ENCODE measurements at regions not wholly inside any gene's neighbourhood (a gene's known extent, or its start where the extent isn't known, plus 50 kb on each side); places are given as distances from the start of the nearest gene placed in this dataset.

DNA sequence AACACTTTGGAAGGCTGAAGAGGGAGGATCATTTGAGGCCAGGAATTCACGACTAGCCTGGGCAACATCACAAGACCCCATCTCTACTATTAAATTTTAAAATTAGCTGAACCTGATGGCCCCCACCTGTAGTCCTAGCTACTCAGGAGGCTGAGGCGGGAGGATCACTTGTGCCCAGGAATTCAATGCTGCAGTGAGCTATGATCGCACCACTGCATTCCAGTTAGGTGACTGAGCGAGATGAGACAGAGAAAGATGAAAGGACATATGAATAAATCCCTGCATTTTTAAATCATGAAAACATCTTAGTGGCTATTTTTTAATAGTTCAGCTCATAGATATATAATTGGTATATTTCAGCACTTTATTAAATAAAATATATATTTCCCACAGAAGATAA lies 93.8 kb downstream of the GPR63 start:
- DNase-seq (ENCODE audit: low read depth in 6 of 9, low spot score in 9 of 9), result no peak
- Histone ChIP-seq H3K27ac (ENCODE audit: low read depth in 1 of 2, low read length in 1 of 2) (no peak overlapping the region), H3K27me3 (ENCODE audit: control insufficient read depth in 2 of 2, insufficient read depth in 1 of 2, low read length in 1 of 2) (no peaks in the 10 kb centered on the region), H3K4me1 (ENCODE audit: control insufficient read depth in 2 of 2, insufficient read depth in 2 of 2, low read length in 2 of 2) (no peaks in the 10 kb centered on the region), H3K36me3 (ENCODE audit: control insufficient read depth in 2 of 2, insufficient read depth in 2 of 2, low read length in 1 of 2) (no peaks in the 10 kb centered on the region), H3K9me3 (ENCODE audit: control insufficient read depth in 2 of 2, insufficient read depth in 1 of 2, low read length in 1 of 2) (no peaks in the 10 kb centered on the region), H3K4me3 (ENCODE audit: low read length in 2 of 2) (no peak overlapping the region)
- 96% methylated on average over 4 of the region's 4 CpGs for WGBS

DNA sequence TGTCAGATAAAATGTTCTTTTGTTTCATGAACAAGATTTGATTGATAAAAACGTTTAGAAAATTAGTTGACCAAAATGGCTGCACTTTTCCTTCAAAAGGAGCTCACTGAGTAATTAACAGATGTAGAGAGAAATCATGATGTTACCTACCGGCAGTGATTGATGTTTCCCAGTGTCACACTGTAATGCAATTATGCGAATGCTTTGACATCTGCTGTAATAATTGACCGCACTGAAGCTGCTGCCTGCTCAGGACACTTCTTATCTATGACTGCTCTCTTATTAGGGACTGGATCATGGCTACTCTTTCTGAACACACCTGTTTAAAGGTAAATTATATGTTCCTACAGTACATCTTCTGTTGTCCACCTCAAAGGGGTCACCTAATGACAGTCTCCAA lies 94.6 kb downstream of the GPR63 start:
- Histone ChIP-seq H3K36me3 (ENCODE audit: control insufficient read depth in 2 of 2, insufficient read depth in 2 of 2, low read length in 1 of 2) (no peaks in the 10 kb centered on the region), H3K4me3 (ENCODE audit: low read length in 2 of 2) (no peak overlapping the region), H3K4me1 (ENCODE audit: control insufficient read depth in 2 of 2, insufficient read depth in 2 of 2, low read length in 2 of 2) (no peaks in the 10 kb centered on the region), H3K27ac (ENCODE audit: low read depth in 1 of 2, low read length in 1 of 2) (no peak overlapping the region), H3K27me3 (ENCODE audit: control insufficient read depth in 2 of 2, insufficient read depth in 1 of 2, low read length in 1 of 2) (no peaks in the 10 kb centered on the region), H3K9me3 (ENCODE audit: control insufficient read depth in 2 of 2, insufficient read depth in 1 of 2, low read length in 1 of 2) (no peaks in the 10 kb centered on the region)
- 87% methylated on average over 4 of the region's 4 CpGs for WGBS
- DNase-seq (ENCODE audit: low read depth in 6 of 9, low spot score in 9 of 9), result no peak

DNA sequence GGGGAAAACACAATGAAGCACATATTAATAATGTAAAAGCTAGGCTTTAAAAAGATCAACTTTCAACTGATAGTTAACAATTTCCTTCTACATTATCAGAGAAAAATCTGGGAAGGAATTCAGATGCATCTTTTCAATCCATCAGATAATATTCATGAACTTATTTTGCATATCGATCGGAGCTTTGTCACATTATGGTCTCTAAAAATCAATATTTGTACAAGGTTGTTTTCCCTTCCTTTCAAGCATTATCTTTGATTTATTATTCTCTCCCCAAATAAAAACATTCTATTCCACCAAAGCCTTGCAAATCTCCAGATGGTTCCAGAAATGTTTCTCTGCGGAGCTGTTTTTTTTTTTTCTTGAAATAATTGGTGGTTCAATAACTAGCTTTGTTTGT lies 101.9 kb downstream of the GPR63 start:
- WGBS, result 95% methylated on average over 3 of the region's 3 CpGs
- Histone ChIP-seq H3K9me3 (ENCODE audit: control insufficient read depth in 2 of 2, insufficient read depth in 1 of 2, low read length in 1 of 2) (no peaks in the 10 kb centered on the region), H3K4me1 (ENCODE audit: control insufficient read depth in 2 of 2, insufficient read depth in 2 of 2, low read length in 2 of 2) (no peaks in the 10 kb centered on the region)

DNA sequence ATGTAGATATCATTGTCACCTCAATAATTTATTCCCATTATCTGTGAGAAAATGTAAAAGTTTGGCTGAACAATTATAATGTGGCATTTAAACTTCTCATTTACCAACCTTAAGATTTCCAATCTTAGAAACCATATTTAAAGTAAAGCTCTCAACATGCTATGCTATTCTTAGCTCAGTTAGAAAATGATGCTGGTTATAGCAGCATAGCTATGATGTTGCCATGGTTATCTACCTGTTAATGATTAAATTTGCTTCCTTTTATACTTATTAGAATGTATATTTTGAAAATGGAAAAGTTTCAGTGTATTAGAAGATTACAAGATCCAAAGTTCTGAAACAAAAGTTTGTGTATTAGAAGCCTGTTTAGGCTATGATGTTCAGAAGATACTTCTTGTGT lies 110.1 kb downstream of the GPR63 start:
- no peak overlapping the region for H3K27ac ChIP-seq (ENCODE audit: low read depth in 1 of 2, low read length in 1 of 2)

More for the DNA sequence above, 101.9 kb downstream of the GPR63 start:
- H3K4me3 ChIP-seq (ENCODE audit: low read length in 2 of 2), result no peak overlapping the region
- no peak for DNase-seq (ENCODE audit: low read depth in 6 of 9, low spot score in 9 of 9)
- H3K27me3 ChIP-seq (ENCODE audit: control insufficient read depth in 2 of 2, insufficient read depth in 1 of 2, low read length in 1 of 2), result no peaks in the 10 kb centered on the region
- H3K36me3 ChIP-seq (ENCODE audit: control insufficient read depth in 2 of 2, insufficient read depth in 2 of 2, low read length in 1 of 2), result no peaks in the 10 kb centered on the region
- H3K27ac ChIP-seq (ENCODE audit: low read depth in 1 of 2, low read length in 1 of 2), result no peak overlapping the region

DNA sequence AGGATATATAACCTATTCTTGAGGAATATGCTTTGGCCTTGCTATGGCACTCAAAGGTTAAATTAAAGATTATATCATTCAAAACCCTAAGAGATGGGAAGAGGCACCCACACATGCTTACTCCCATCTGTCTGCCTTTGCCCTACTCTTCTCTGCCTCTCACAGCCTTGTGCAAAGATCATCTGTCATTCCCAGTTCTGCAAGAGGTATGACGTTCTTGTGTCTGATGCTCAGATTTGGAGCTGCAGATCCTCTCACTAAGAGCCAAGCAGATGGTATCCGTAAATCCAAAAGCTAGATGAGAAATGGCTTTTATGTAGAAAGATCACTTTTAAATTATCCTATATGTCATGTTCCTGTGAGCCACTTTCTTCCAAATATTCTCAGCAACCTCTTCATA lies 112.0 kb downstream of the GPR63 start:
- no peaks in the 10 kb centered on the region for H3K27me3 ChIP-seq (ENCODE audit: control insufficient read depth in 2 of 2, insufficient read depth in 1 of 2, low read length in 1 of 2)
- no peak for DNase-seq (ENCODE audit: low read depth in 6 of 9, low spot score in 9 of 9)
- H3K9me3 ChIP-seq (ENCODE audit: control insufficient read depth in 2 of 2, insufficient read depth in 1 of 2, low read length in 1 of 2), result no peaks in the 10 kb centered on the region
- no peak overlapping the region for H3K4me3 ChIP-seq (ENCODE audit: low read length in 2 of 2)
- WGBS, result 94% methylated on average over 2 of the region's 2 CpGs
- H3K36me3 ChIP-seq (ENCODE audit: control insufficient read depth in 2 of 2, insufficient read depth in 2 of 2, low read length in 1 of 2), result no peaks in the 10 kb centered on the region
- H3K27ac ChIP-seq (ENCODE audit: low read depth in 1 of 2, low read length in 1 of 2), result no peak overlapping the region
- H3K4me1 ChIP-seq (ENCODE audit: control insufficient read depth in 2 of 2, insufficient read depth in 2 of 2, low read length in 2 of 2), result no peaks in the 10 kb centered on the region

More for the DNA sequence above, 110.1 kb downstream of the GPR63 start:
- no peaks in the 10 kb centered on the region for H3K36me3 ChIP-seq (ENCODE audit: control insufficient read depth in 2 of 2, insufficient read depth in 2 of 2, low read length in 1 of 2)
- H3K27me3 ChIP-seq (ENCODE audit: control insufficient read depth in 2 of 2, insufficient read depth in 1 of 2, low read length in 1 of 2), result no peaks in the 10 kb centered on the region
- no peak for DNase-seq (ENCODE audit: low read depth in 6 of 9, low spot score in 9 of 9)
- H3K9me3 ChIP-seq (ENCODE audit: control insufficient read depth in 2 of 2, insufficient read depth in 1 of 2, low read length in 1 of 2), result no peaks in the 10 kb centered on the region
- no peak overlapping the region for H3K4me3 ChIP-seq (ENCODE audit: low read length in 2 of 2)
- no peaks in the 10 kb centered on the region for H3K4me1 ChIP-seq (ENCODE audit: control insufficient read depth in 2 of 2, insufficient read depth in 2 of 2, low read length in 2 of 2)

- Histone ChIP-seq H3K4me1 (ENCODE audit: control insufficient read depth in 2 of 2, insufficient read depth in 2 of 2, low read length in 2 of 2) (no peaks in the 10 kb centered on the region), H3K36me3 (ENCODE audit: control insufficient read depth in 2 of 2, insufficient read depth in 2 of 2, low read length in 1 of 2) (no peaks in the 10 kb centered on the region), H3K4me3 (ENCODE audit: low read length in 2 of 2) (no peak overlapping the region), H3K27ac (ENCODE audit: low read depth in 1 of 2, low read length in 1 of 2) (no peak overlapping the region), H3K27me3 (ENCODE audit: control insufficient read depth in 2 of 2, insufficient read depth in 1 of 2, low read length in 1 of 2) (no peaks in the 10 kb centered on the region), H3K9me3 (ENCODE audit: control insufficient read depth in 2 of 2, insufficient read depth in 1 of 2, low read length in 1 of 2) (no peaks in the 10 kb centered on the region)
- WGBS, result 83% methylated on average over 4 of the region's 4 CpGs
- DNase-seq (ENCODE audit: low read depth in 6 of 9, low spot score in 9 of 9), result no peak
These were observed 112.6 kb downstream of the GPR63 start for GRCh38 chr6:96724641-96725040.

DNA sequence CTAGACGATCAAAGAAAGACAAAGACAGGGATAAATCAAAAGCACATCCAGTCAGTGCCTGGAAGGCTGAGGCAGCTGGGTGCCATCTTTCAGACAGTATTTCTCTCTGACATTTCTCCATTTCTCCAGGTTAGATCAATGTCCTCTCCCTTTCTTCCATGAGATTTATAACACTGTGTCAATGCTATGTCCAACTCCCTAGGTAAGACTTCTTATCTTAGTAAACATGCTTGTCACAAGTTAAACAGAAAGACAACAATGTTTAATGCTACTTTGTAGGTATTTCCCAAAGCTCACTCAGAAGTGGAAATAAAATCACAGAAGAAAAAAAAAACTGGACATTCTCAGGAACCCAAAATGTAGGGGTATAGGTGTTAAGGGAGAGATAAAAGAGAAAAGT lies 113.9 kb downstream of the GPR63 start:
- Histone ChIP-seq H3K27ac (ENCODE audit: low read depth in 1 of 2, low read length in 1 of 2) (no peak overlapping the region), H3K4me1 (ENCODE audit: control insufficient read depth in 2 of 2, insufficient read depth in 2 of 2, low read length in 2 of 2) (no peaks in the 10 kb centered on the region), H3K4me3 (ENCODE audit: low read length in 2 of 2) (no peak overlapping the region), H3K9me3 (ENCODE audit: control insufficient read depth in 2 of 2, insufficient read depth in 1 of 2, low read length in 1 of 2) (no peaks in the 10 kb centered on the region), H3K27me3 (ENCODE audit: control insufficient read depth in 2 of 2, insufficient read depth in 1 of 2, low read length in 1 of 2) (no peaks in the 10 kb centered on the region), H3K36me3 (ENCODE audit: control insufficient read depth in 2 of 2, insufficient read depth in 2 of 2, low read length in 1 of 2) (no peaks in the 10 kb centered on the region)
- 92% methylated on average over 1 of the region's 1 CpG for WGBS
- DNase-seq (ENCODE audit: low read depth in 6 of 9, low spot score in 9 of 9), result no peak

DNA sequence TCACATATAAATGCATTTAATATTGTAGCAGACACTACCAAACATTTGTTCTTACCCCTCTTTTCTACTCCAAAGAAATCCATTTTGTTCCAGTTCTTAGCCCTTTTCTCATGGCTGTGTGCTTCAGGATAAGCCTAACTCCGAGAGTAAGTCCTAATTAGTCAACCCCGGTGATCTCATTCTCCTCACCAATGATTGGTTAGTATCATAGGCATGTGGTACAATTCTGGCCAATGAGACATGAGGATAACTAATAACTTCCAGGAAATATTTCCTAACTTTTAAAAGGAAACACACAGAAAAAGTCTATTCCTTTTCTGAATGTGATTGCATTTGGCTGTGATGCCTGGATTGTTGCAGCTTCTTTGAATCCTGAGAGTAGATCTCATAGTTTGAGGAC lies 116.0 kb downstream of the GPR63 start:
- H3K27ac ChIP-seq (ENCODE audit: low read depth in 1 of 2, low read length in 1 of 2), result no peak overlapping the region

DNA sequence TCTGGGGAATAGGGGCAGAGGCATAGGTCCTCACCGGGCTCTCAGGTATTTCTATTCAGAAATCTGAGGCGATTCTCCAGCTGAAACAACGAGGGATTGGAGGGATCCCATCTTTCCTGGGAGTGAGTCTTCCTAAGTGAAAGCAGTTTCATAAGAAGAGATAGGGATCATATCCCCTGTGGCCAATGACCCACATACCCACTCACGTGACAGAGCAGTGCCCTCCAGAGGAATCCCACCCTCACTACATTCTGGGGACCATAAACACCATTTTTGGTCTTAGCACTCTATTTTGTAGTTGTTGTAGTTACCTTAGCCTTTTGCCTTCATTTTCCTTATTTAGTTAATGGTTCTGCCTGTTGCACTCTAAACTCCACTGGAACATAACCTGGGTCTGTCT lies 121.1 kb downstream of the GPR63 start:
- 69% methylated on average over 4 of the region's 4 CpGs for WGBS
- Histone ChIP-seq H3K27me3 (ENCODE audit: control insufficient read depth in 2 of 2, insufficient read depth in 1 of 2, low read length in 1 of 2) (no peaks in the 10 kb centered on the region), H3K4me1 (ENCODE audit: control insufficient read depth in 2 of 2, insufficient read depth in 2 of 2, low read length in 2 of 2) (no peaks in the 10 kb centered on the region), H3K4me3 (ENCODE audit: low read length in 2 of 2) (no peak overlapping the region), H3K27ac (ENCODE audit: low read depth in 1 of 2, low read length in 1 of 2) (no peak overlapping the region), H3K36me3 (ENCODE audit: control insufficient read depth in 2 of 2, insufficient read depth in 2 of 2, low read length in 1 of 2) (no peaks in the 10 kb centered on the region), H3K9me3 (ENCODE audit: control insufficient read depth in 2 of 2, insufficient read depth in 1 of 2, low read length in 1 of 2) (no peaks in the 10 kb centered on the region)
- DNase-seq (ENCODE audit: low read depth in 6 of 9, low spot score in 9 of 9), result no peak

More for the DNA sequence above, 116.0 kb downstream of the GPR63 start:
- no peaks in the 10 kb centered on the region for H3K9me3 ChIP-seq (ENCODE audit: control insufficient read depth in 2 of 2, insufficient read depth in 1 of 2, low read length in 1 of 2)
- DNase-seq (ENCODE audit: low read depth in 6 of 9, low spot score in 9 of 9), result no peak
- 95% methylated on average over 2 of the region's 2 CpGs for WGBS
- H3K36me3 ChIP-seq (ENCODE audit: control insufficient read depth in 2 of 2, insufficient read depth in 2 of 2, low read length in 1 of 2), result no peaks in the 10 kb centered on the region
- H3K27me3 ChIP-seq (ENCODE audit: control insufficient read depth in 2 of 2, insufficient read depth in 1 of 2, low read length in 1 of 2), result no peaks in the 10 kb centered on the region
- no peaks in the 10 kb centered on the region for H3K4me1 ChIP-seq (ENCODE audit: control insufficient read depth in 2 of 2, insufficient read depth in 2 of 2, low read length in 2 of 2)
- no peak overlapping the region for H3K4me3 ChIP-seq (ENCODE audit: low read length in 2 of 2)

GRCh38 chr6:96715608-96716007 lies 121.7 kb downstream of the GPR63 start:
- no peaks in the 10 kb centered on the region for H3K4me1 ChIP-seq (ENCODE audit: control insufficient read depth in 2 of 2, insufficient read depth in 2 of 2, low read length in 2 of 2)
- H3K27ac ChIP-seq (ENCODE audit: low read depth in 1 of 2, low read length in 1 of 2), result no peak overlapping the region
- WGBS, result 80% methylated on average over 1 of the region's 1 CpG
- no peaks in the 10 kb centered on the region for H3K36me3 ChIP-seq (ENCODE audit: control insufficient read depth in 2 of 2, insufficient read depth in 2 of 2, low read length in 1 of 2)
- DNase-seq (ENCODE audit: low read depth in 6 of 9, low spot score in 9 of 9), result no peak
- no peak overlapping the region for H3K4me3 ChIP-seq (ENCODE audit: low read length in 2 of 2)
- H3K9me3 ChIP-seq (ENCODE audit: control insufficient read depth in 2 of 2, insufficient read depth in 1 of 2, low read length in 1 of 2), result no peaks in the 10 kb centered on the region
- H3K27me3 ChIP-seq (ENCODE audit: control insufficient read depth in 2 of 2, insufficient read depth in 1 of 2, low read length in 1 of 2), result no peaks in the 10 kb centered on the region
